Thoracic aorta (tissue), 2 donors: ENCODE measurements at regions not wholly inside any gene's neighbourhood (a gene's known extent, or its start where the extent isn't known, plus 50 kb on each side); places are given as distances from the start of the nearest gene placed in this dataset.

Experiments used
- ATAC-seq: fragments of 150-250 bp; one replicate; pipeline ENCODE4 v1.8.0; 2017; ENCODE audit warnings: low read depth; ENCODE audit not compliant: insufficient number of reproducible peaks, low FRiP score
- DNase-seq: peaks from one replicate; pipeline ENCODE4 v3.0.0-alpha.2; 2020; ENCODE audit warnings: low spot score
- H3K27ac ChIP-seq, 2 donors: fragments of 200-600 bp; sonication (generic); 1 replicate in 1 of 2; 2 replicates in 1 of 2; pipeline ENCODE4 v1.5.1; 2016; ENCODE audit warnings: mild to moderate bottlenecking in 2 of 2, moderate library complexity in 2 of 2
- H3K27me3 ChIP-seq: fragments of 200-600 bp; sonication (generic); replicated peaks from 2 replicates; pipeline ENCODE4 v1.6.0; 2016; ENCODE audit warnings: mild to moderate bottlenecking; ENCODE audit not compliant: insufficient read depth
- H3K36me3 ChIP-seq: fragments of 200-600 bp; sonication (generic); one replicate; pipeline ENCODE4 v1.5.1; 2016
- H3K4me1 ChIP-seq, 2 donors: fragments of 200-600 bp; sonication (generic); 1 replicate in 1 of 2; 2 replicates in 1 of 2; pipeline versions ENCODE4 v1.5.1 to v1.6.0; 2016; ENCODE audit warnings: low read depth in 2 of 2, mild to moderate bottlenecking in 1 of 2; ENCODE audit not compliant: control insufficient read depth in 1 of 2
- H3K4me3 ChIP-seq: fragments of 200-600 bp; sonication (generic); 2 replicates; pipeline ENCODE4 v1.5.1; 2016; ENCODE audit warnings: mild to moderate bottlenecking
- H3K9me3 ChIP-seq: fragments of 200-600 bp; sonication (generic); 2 replicates; pipeline ENCODE4 v1.5.1; 2016
- TF ChIP-seq, protein P1 (sequence below): fragments of 200-600 bp; sonication (generic); IDR thresholded peaks from one replicate; pipeline ENCODE4 v1.5.1; 2019; ENCODE audit warnings: antibody characterized with exemption

DNA sequence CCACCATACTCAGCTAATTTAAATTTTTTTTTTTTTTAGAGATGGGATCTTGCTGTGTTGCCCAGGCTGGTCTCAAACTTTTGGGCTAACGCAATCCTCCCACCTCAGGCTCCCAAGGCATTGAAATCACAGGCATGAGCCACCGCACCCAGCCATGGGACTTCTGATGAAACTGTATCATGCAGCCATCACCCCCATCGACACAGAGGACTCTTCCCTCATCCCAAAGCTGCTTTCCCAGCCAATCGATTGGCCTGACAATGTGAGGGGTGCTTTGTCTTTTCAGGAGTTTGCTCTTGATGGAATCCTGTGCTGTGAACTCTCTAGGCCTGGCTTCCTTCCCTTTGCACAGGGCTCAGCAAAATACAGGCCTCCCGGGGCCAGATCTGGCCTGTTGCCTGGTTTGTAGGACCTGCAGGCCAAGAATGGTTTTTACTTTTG lies 59.6 kb upstream of the NCOR2 start:
- no peaks in the 10 kb centered on the region for H3K9me3 ChIP-seq
- no peak overlapping the region for H3K4me3 ChIP-seq
- TF ChIP-seq, protein P1, sequence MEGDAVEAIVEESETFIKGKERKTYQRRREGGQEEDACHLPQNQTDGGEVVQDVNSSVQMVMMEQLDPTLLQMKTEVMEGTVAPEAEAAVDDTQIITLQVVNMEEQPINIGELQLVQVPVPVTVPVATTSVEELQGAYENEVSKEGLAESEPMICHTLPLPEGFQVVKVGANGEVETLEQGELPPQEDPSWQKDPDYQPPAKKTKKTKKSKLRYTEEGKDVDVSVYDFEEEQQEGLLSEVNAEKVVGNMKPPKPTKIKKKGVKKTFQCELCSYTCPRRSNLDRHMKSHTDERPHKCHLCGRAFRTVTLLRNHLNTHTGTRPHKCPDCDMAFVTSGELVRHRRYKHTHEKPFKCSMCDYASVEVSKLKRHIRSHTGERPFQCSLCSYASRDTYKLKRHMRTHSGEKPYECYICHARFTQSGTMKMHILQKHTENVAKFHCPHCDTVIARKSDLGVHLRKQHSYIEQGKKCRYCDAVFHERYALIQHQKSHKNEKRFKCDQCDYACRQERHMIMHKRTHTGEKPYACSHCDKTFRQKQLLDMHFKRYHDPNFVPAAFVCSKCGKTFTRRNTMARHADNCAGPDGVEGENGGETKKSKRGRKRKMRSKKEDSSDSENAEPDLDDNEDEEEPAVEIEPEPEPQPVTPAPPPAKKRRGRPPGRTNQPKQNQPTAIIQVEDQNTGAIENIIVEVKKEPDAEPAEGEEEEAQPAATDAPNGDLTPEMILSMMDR = no peak
- peaks cover 15 to 43% of the 10 kb centered on the region in 2 donors for H3K4me1 ChIP-seq
- DNase-seq = no peak
- no peak for ATAC-seq
- H3K27ac ChIP-seq = peak overlapping the region; percentile 43 to 92
- no peaks in the 10 kb centered on the region for H3K27me3 ChIP-seq
- H3K36me3 ChIP-seq = no peaks in the 10 kb centered on the region

DNA sequence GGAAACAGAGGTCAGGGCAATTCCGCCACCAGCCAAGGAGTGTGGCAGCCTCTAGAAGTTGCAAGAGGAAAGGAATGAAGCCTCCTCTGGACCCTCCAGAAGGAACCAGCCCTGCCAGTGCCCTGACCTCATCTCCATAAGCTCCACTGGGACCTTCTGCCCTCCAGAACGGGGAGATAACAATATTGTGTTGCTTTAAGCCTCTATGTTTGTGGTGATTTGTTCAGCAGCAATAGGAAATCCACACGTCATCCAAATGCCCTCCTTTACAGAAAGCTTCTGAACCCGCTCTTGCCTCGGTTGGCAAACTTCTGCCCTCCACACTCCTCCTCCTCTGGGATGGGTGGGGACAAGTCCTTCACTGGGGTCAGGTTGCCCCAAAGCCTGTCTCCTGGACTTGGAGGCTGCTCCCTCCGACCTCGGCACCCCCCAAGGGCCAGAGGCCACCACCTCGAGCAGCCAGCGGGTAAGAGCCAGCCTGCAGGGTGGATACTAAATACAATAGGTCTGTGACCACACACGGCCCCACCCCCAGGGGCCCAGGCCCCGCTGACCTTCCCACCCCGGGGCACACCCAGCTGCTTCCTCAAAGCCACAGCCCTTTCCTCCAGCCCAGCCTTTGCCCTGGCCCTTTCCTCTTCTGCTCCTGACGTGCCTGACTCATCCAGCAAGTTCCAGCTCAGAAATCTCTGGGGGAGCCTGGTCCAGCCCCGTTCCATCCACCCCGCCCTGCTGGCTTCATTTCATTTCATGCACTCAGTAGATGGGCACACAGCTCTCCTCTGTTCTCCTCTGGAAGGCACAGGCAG lies 58.7 kb upstream of the NCOR2 start:
- no peaks in the 10 kb centered on the region for H3K27me3 ChIP-seq
- DNase-seq (peak; percentile 78), ATAC-seq (peak; percentile 42)
- peak overlapping the region; percentile 43 for H3K4me3 ChIP-seq
- no peaks in the 10 kb centered on the region for H3K9me3 ChIP-seq
- TF ChIP-seq, protein P1 = no peak
- peaks cover 21 to 52% of the 10 kb centered on the region in 2 donors for H3K4me1 ChIP-seq
- H3K27ac ChIP-seq = peak overlapping the region; percentile 66 to 92
- no peaks in the 10 kb centered on the region for H3K36me3 ChIP-seq

DNA sequence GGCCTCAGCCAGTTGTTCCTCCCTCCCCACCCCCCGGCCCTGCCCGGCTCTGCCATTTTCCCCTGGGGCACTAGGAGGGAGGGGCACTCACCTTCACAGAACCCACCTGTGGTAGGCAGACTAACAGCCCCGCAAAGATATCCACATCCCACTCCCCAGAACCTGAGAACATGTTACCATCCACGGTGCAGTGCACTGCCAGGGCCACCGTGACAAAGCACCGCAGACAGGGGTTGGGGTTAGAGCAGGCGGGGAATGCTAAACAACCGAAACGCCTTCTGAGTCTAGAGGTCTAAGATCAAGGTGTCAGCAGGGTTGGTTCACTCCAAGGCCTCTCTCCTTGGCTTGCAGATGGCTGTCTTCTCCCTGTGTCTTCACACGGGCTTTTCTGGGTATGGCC lies 57.4 kb upstream of the NCOR2 start:
- H3K27ac ChIP-seq = no peak overlapping the region
- no peaks in the 10 kb centered on the region for H3K36me3 ChIP-seq
- TF ChIP-seq, protein P1 = no peak
- no peak for ATAC-seq
- no peaks in the 10 kb centered on the region for H3K27me3 ChIP-seq
- H3K4me1 ChIP-seq = peaks cover 27 to 53% of the 10 kb centered on the region in 2 donors
- DNase-seq = no peak
- no peak overlapping the region for H3K4me3 ChIP-seq
- no peaks in the 10 kb centered on the region for H3K9me3 ChIP-seq

DNA sequence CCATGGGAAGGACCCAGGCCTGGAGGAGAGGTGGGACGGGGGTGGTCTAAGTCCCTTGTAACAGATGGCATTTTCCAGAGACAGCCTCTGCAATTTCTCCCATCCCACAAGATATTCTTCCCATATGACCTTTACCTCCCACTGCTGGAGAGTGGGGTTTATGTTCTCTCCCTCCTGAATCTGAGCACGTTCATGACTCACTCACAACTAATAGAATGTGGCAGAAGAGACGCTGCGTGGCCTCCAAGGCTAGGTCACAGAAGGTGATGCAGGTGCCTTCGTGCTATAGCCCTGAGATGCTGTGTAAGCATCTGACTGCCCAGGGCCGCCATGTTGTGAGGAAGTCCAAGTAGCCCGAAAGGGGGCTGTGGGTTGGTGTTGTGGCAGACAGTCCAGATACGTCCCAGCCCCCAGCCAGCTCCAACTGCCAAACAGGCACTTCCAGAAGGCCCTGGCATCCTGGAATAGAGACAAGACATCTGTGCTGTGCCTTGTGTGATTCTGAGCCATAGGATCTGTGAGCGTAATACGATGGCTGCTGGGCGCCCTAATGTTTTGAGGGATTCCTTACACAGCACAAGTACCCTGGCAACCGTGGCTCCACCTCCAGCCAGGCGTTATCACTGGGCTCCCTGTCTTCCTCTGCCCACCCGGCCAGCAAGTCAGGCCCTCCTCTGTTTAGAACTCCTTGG lies 56.1 kb upstream of the NCOR2 start:
- H3K4me1 ChIP-seq = peaks cover 27 to 46% of the 10 kb centered on the region in 2 donors
- H3K36me3 ChIP-seq = no peaks in the 10 kb centered on the region
- TF ChIP-seq, protein P1 = no peak
- H3K27ac ChIP-seq = no peak overlapping the region
- no peaks in the 10 kb centered on the region for H3K27me3 ChIP-seq
- H3K4me3 ChIP-seq = no peak overlapping the region
- H3K9me3 ChIP-seq = no peaks in the 10 kb centered on the region
- no peak for ATAC-seq
- no peak for DNase-seq

DNA sequence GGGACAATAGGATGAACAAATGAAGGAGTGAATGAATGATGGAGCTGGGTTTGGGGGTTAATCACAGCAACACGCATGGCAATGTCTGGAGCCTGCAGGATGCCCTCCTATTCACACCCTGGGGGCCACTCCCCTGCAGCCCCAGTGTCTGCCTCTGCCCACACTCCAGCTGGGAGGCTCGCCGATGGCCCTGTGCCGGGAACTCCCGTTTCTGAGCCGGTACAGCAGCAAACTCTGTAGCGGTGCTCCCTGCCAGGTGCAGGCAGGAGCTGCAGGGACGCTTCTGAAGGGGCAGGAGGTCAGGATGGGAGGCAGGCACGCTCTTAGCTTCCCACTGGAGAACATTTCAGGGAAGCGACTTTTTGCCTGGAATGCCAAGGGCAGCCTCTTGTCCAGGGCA lies 55.4 kb upstream of the NCOR2 start:
- H3K4me1 ChIP-seq = peaks cover 27 to 46% of the 10 kb centered on the region in 2 donors
- no peak for ATAC-seq

More for the DNA sequence above, 55.4 kb upstream of the NCOR2 start:
- H3K36me3 ChIP-seq = no peaks in the 10 kb centered on the region
- no peak for DNase-seq
- no peak overlapping the region for H3K27ac ChIP-seq
- no peaks in the 10 kb centered on the region for H3K27me3 ChIP-seq
- H3K9me3 ChIP-seq = no peaks in the 10 kb centered on the region
- TF ChIP-seq, protein P1 = no peak
- no peak overlapping the region for H3K4me3 ChIP-seq
